K562 (cell line): ENCODE measurements at regions not wholly inside any gene's neighbourhood (a gene's known extent, or its start where the extent isn't known, plus 50 kb on each side); places are given as distances from the start of the nearest gene placed in this dataset.

Source experiments
- DEAF1 ChIP-seq: fragments of 450-650 bp; formaldehyde crosslinking; IDR thresholded peaks from 2 replicates; pipeline ENCODE4 v1.4.0; 2020; ENCODE audit warnings: mild to moderate bottlenecking, moderate library complexity
- DPF2 ChIP-seq: fragments of 450-650 bp; IDR thresholded peaks from 2 replicates; pipeline ENCODE4 v1.6.1; 2016
- E2F5 ChIP-seq: sonication (generic); formaldehyde crosslinking; IDR thresholded peaks from 2 replicates; pipeline ENCODE4 v1.8.0; 2022; ENCODE audit warnings: mild to moderate bottlenecking, missing genetic modification reagents
- FOXP1 ChIP-seq: sonication (generic); formaldehyde crosslinking; IDR thresholded peaks from 2 replicates; pipeline ENCODE4 v1.8.0; 2022; ENCODE audit warnings: mild to moderate bottlenecking, missing genetic modification reagents
- KDM5B ChIP-seq: fragments of 200-600 bp; sonication (generic); IDR thresholded peaks from 2 replicates; pipeline ENCODE4 v1.6.1; 2012; ENCODE audit warnings: low read depth, mild to moderate bottlenecking, moderate library complexity, low read length, control low read depth, inconsistent platforms; ENCODE audit not compliant: insufficient replicate concordance
- MAFF ChIP-seq: IDR thresholded peaks from 2 replicates; pipeline ENCODE4 v1.6.1; 2012; ENCODE audit warnings: low read length, improper control_type of control experiment
- MAFG ChIP-seq: fragments of 450-650 bp; conservative IDR thresholded peaks from 2 replicates; pipeline ENCODE4 v1.6.1; 2016; ENCODE audit warnings: missing genetic modification characterization, missing compliant biosample characterization
- MAFK ChIP-seq: IDR thresholded peaks from 2 replicates; pipeline ENCODE4 v1.6.1; 2011; ENCODE audit warnings: low read length, improper control_type of control experiment
- MBD2 ChIP-seq: sonication (generic); IDR thresholded peaks from 2 replicates; pipeline ENCODE4 v1.6.1; 2016; ENCODE audit warnings: low read depth, borderline replicate concordance
- PYGO2 ChIP-seq: fragments of 450-650 bp; IDR thresholded peaks from 2 replicates; pipeline ENCODE4 v1.6.1; 2016; ENCODE audit warnings: mild to moderate bottlenecking, missing genetic modification characterization, moderate library complexity, missing compliant biosample characterization
- RBM39 ChIP-seq: fragments of 200-400 bp; formaldehyde crosslinking; optimal IDR thresholded peaks from 2 replicates; pipeline ENCODE3; 2018; ENCODE audit warnings: low read depth, low read length
- SOX6 ChIP-seq: fragments of 450-650 bp; IDR thresholded peaks from 2 replicates; pipeline ENCODE4 v1.6.1; 2014; ENCODE audit warnings: mild to moderate bottlenecking
- ZFP36 ChIP-seq: fragments of 150-350 bp; IDR thresholded peaks from 2 replicates; pipeline ENCODE4 v1.6.1; 2018; ENCODE audit warnings: low read length, low read depth; ENCODE audit not compliant: partially characterized antibody
- ZNF316 ChIP-seq: fragments of 450-650 bp; IDR thresholded peaks from 2 replicates; pipeline ENCODE4 v1.6.1; 2016
- ZNF407 ChIP-seq: fragments of 450-650 bp; IDR thresholded peaks from 2 replicates; pipeline ENCODE4 v1.6.1; 2016; ENCODE audit warnings: low read depth
- ZNF431 ChIP-seq: sonication (generic); formaldehyde crosslinking; IDR thresholded peaks from 2 replicates; pipeline ENCODE4 v1.8.0; 2022; ENCODE audit warnings: mild to moderate bottlenecking, missing genetic modification reagents
- ZNF778 ChIP-seq: fragments of 450-650 bp; formaldehyde crosslinking; IDR thresholded peaks from 2 replicates; pipeline ENCODE4 v1.4.0; 2020; ENCODE audit warnings: mild to moderate bottlenecking, moderate library complexity

GRCh38 chr5:103981592-103981991 is 419.0 kb upstream of the NUDT12 start (continued):
- TF ChIP-seq DEAF1 (CRISPR knock-in tag), result no peak
- TF ChIP-seq DPF2, result no peak
- TF ChIP-seq ZFP36, result no peak
- TF ChIP-seq FOXP1 (CRISPR knock-in tag), result no peak
- no peak for TF ChIP-seq E2F5
- no peak for TF ChIP-seq ZNF407
- TF ChIP-seq MAFG (tag), result peak; percentile 32; the same call in 1 of the 2 replicates
- peak; percentile 49 for TF ChIP-seq MAFF
- no peak for TF ChIP-seq ZNF431 (CRISPR knock-in tag)
- no peak for TF ChIP-seq MBD2
- TF ChIP-seq KDM5B, result no peak
- no peak for TF ChIP-seq PYGO2 (tag)
- no peak for TF ChIP-seq ZNF778 (CRISPR knock-in tag)
- 0 out of 2 replicates have a peak, but pooled peaks have one; percentile 32 for TF ChIP-seq MAFK
- TF ChIP-seq ZNF316, result peak; percentile 34; the same call in 1 of the 2 replicates
- TF ChIP-seq SOX6, result no peak
- no peak for TF ChIP-seq RBM39
